ENCODE measurements at regions not wholly inside any gene's neighbourhood (a gene's known extent, or its start where the extent isn't known, plus 50 kb on each side); places are given as distances from the start of the nearest gene placed in this dataset.

- Mint-ChIP-seq H3K27ac (no peak overlapping the region), H3K36me3 (ENCODE audit: low read depth) (no peaks in the 10 kb centered on the region), H3K9me3 (ENCODE audit: insufficient read depth) (no peaks in the 10 kb centered on the region), H3K4me1 (ENCODE audit: low read depth) (peaks cover 7% of the 10 kb centered on the region), H3K27me3 (ENCODE audit: low read depth) (no peaks in the 10 kb centered on the region), H3K4me3 (no peak overlapping the region)
- ATAC-seq (no peak), DNase-seq (no peak)
- ChIA-PET POLR2A (no interaction called here), CTCF (no interaction called here)
These were observed 324.5 kb upstream of the RPS6KA3 start for GRCh38 chrX:20591246-20591645.

- ATAC-seq (no peak), DNase-seq (no peak)
- Mint-ChIP-seq H3K4me1 (ENCODE audit: low read depth) (no peaks in the 10 kb centered on the region), H3K27me3 (ENCODE audit: low read depth) (no peaks in the 10 kb centered on the region), H3K27ac (no peak overlapping the region), H3K4me3 (no peak overlapping the region), H3K9me3 (ENCODE audit: insufficient read depth) (no peaks in the 10 kb centered on the region), H3K36me3 (ENCODE audit: low read depth) (no peaks in the 10 kb centered on the region)
- ChIA-PET POLR2A (no interaction called here), CTCF (no interaction called here)
These were observed 319.1 kb upstream of the RPS6KA3 start for GRCh38 chrX:20585782-20586181.

DNA sequence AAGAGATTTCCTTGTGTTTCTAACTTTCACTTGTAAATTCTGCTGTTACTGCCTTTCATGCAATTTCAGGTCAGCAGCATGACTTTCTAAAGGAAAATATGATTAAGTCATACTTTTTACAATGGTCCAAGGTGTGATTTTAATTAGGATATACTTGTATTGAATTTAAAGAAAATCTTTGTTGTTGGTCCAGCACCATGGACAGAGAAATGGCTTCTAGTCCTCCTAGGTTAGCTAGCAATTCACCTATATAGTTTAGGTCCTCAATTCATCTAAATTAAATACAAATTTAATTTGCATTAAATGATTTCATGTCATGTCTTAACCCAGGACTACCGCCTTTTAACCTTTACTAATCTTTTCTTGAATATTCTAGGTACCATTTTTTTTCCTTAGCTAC, 304.9 kb upstream of the RPS6KA3 start:
- ChIA-PET CTCF (no interaction called here), POLR2A (no interaction called here)
- Mint-ChIP-seq H3K36me3 (ENCODE audit: low read depth) (no peaks in the 10 kb centered on the region), H3K4me1 (ENCODE audit: low read depth) (peaks cover 8% of the 10 kb centered on the region), H3K27ac (no peak overlapping the region), H3K4me3 (no peak overlapping the region), H3K9me3 (ENCODE audit: insufficient read depth) (no peaks in the 10 kb centered on the region), H3K27me3 (ENCODE audit: low read depth) (no peaks in the 10 kb centered on the region)
- no peak for DNase-seq
- ATAC-seq, result no peak

- ChIA-PET POLR2A (no interaction called here), CTCF (no interaction called here)
- no peak overlapping the region for H3K4me3 Mint-ChIP-seq
- no peaks in the 10 kb centered on the region for H3K36me3 Mint-ChIP-seq (ENCODE audit: low read depth)
- ATAC-seq (no peak), DNase-seq (no peak)
- H3K27ac Mint-ChIP-seq, result no peak overlapping the region
- H3K9me3 Mint-ChIP-seq (ENCODE audit: insufficient read depth), result no peaks in the 10 kb centered on the region
- H3K27me3 Mint-ChIP-seq (ENCODE audit: low read depth), result no peaks in the 10 kb centered on the region
- peaks cover 8% of the 10 kb centered on the region for H3K4me1 Mint-ChIP-seq (ENCODE audit: low read depth)
These were observed 300.4 kb upstream of the RPS6KA3 start for GRCh38 chrX:20567108-20567507.

DNA sequence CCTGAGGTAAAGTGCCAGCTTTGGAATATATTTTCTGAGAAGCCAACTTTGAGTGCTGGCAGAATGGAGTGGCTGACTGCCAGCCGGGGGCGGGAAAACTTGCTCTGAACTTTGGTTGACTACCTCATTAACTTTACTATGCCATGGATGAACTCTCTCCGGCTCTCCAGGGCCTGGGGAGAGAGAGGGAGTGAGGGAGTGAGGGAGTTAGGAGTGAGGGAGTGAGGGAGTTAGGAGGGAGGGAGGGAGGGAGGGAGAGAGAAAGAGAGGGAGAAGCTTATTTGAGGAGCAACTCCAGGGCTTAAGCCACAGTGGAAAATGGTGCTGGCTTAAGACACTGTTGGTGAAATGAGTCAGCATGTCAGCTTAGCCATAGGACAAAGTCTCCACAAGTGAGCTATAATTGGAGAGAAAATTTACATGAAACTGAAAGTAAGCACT, 280.9 kb upstream of the RPS6KA3 start:
- Mint-ChIP-seq H3K27ac (no peak overlapping the region), H3K9me3 (ENCODE audit: insufficient read depth) (no peaks in the 10 kb centered on the region), H3K27me3 (ENCODE audit: low read depth) (no peaks in the 10 kb centered on the region), H3K4me1 (ENCODE audit: low read depth) (peaks cover 1% of the 10 kb centered on the region), H3K4me3 (no peak overlapping the region), H3K36me3 (ENCODE audit: low read depth) (no peaks in the 10 kb centered on the region)
- ChIA-PET POLR2A (no interaction called here), CTCF (interaction anchor here (0.7 to 0.8 kb wide), 2 partner anchors 18 to 300 kb away, joined by 3 read pairs; no protein-coding TSS in a partner anchor)
- ATAC-seq, result no peak
- no peak for DNase-seq

DNA sequence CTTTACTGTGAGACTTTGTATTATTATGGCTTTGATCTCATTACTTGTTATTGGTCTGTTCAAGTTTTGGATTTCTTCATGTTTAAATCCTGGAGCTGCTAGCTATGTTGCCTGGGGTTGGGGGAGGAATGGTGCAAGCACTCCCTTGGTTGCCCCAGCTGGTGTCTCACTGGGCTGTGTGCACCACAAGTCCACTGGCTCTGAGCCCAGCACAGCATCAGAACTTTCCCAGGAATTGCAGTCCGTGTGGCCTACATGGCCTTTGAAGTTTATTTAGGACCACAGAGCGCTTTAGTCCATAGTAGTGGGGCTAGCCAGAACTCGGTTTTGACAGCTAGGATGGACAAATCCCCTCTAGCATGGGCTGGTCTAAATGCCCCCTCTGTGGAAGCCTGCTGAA, 278.8 kb upstream of the RPS6KA3 start:
- no peaks in the 10 kb centered on the region for H3K27me3 Mint-ChIP-seq (ENCODE audit: low read depth)
- H3K9me3 Mint-ChIP-seq (ENCODE audit: insufficient read depth), result peaks cover 6% of the 10 kb centered on the region
- ATAC-seq (no peak), DNase-seq (no peak)
- no peak overlapping the region for H3K27ac Mint-ChIP-seq
- POLR2A ChIA-PET, result no interaction called here
- no peak overlapping the region for H3K4me3 Mint-ChIP-seq
- CTCF ChIA-PET, result no interaction called here
- no peaks in the 10 kb centered on the region for H3K36me3 Mint-ChIP-seq (ENCODE audit: low read depth)
- peaks cover 1% of the 10 kb centered on the region for H3K4me1 Mint-ChIP-seq (ENCODE audit: low read depth)

- no peaks in the 10 kb centered on the region for H3K27me3 Mint-ChIP-seq (ENCODE audit: low read depth)
- no peaks in the 10 kb centered on the region for H3K36me3 Mint-ChIP-seq (ENCODE audit: low read depth)
- H3K27ac Mint-ChIP-seq, result no peak overlapping the region
- peaks cover 6% of the 10 kb centered on the region for H3K9me3 Mint-ChIP-seq (ENCODE audit: insufficient read depth)
- CTCF ChIA-PET, result no interaction called here
- POLR2A ChIA-PET, result no interaction called here
- DNase-seq, result no peak
- no peaks in the 10 kb centered on the region for H3K4me1 Mint-ChIP-seq (ENCODE audit: low read depth)
- ATAC-seq, result no peak
- H3K4me3 Mint-ChIP-seq, result no peak overlapping the region
These were observed 275.4 kb upstream of the RPS6KA3 start for GRCh38 chrX:20542072-20542471.

DNA sequence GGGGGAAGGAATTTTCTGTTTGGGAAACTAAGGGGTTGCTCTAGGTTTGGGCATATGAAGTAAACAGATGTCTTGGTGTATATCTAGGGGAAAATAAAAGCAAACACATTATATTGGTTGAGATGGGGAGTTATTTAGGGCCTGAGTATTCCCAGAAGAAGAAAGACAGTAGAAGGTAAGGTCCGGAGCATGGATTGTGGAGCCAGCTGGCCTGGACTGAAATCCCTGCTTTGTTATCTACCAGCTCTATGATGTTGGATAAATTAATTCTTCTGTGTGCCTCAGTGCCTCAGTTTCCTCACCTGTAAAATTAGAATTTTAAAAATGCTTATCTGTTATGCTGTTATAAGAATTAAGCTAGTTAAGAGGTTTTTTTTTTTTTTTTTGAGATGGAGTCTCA, 272.3 kb upstream of the RPS6KA3 start:
- Mint-ChIP-seq H3K27ac (no peak overlapping the region), H3K27me3 (ENCODE audit: low read depth) (peaks cover 10% of the 10 kb centered on the region), H3K9me3 (ENCODE audit: insufficient read depth) (peaks cover 6% of the 10 kb centered on the region), H3K4me3 (no peak overlapping the region), H3K36me3 (ENCODE audit: low read depth) (no peaks in the 10 kb centered on the region), H3K4me1 (ENCODE audit: low read depth) (no peaks in the 10 kb centered on the region)
- DNase-seq, result no peak
- no peak for ATAC-seq
- ChIA-PET POLR2A (no interaction called here), CTCF (interaction anchor here (1.1 kb wide), 1 partner anchor 9 kb away, joined by 4 read pairs; no protein-coding TSS in a partner anchor)

DNA sequence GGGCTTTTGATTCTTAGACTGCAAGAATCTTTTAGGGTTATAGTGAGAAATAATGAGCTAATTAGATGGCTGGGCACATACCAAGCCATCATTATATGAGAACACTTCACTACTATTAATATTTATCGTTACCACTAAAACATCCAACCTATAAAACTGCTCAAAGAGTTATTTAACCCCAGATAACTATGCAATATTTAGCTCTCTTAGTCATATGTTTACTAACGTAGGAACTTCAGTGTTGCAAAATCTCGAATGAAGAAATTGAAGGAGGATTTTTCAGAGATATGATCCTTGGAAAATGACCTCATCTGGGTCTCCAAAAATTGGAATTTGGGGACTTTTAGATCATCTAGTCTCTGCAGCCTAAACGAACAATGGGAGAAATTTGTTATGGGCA, 265.0 kb upstream of the RPS6KA3 start:
- peaks cover 6% of the 10 kb centered on the region for H3K4me1 Mint-ChIP-seq (ENCODE audit: low read depth)

DNA sequence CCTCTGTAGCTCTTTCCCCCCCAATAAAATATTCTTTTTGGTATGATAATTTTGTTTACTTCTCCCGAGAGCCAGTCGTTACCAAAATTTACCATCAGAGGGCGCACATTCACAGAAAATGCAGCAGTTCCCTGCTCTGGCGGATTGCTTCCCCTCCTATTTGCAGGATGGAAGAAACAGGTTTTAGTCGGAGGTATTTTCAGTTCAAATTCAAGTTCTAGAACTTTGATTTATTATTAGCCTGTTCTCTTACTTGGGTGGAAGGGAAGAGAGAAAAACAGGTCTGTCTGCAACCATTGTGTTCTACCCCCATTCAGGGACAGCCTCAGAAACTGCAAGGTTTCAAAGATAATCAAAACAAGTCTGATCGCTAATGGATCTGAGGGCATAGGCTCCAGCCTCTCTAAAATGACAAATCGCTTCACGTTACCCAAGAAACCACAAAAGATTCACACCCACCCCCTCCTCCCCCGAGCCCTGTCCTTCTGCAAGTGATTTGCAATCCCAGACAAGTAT, 263.8 kb upstream of the RPS6KA3 start:
- H3K4me1 Mint-ChIP-seq (ENCODE audit: low read depth), result peaks cover 6% of the 10 kb centered on the region
- no peaks in the 10 kb centered on the region for H3K36me3 Mint-ChIP-seq (ENCODE audit: low read depth)
- no peak overlapping the region for H3K4me3 Mint-ChIP-seq
- no peaks in the 10 kb centered on the region for H3K9me3 Mint-ChIP-seq (ENCODE audit: insufficient read depth)
- peaks cover 34% of the 10 kb centered on the region for H3K27me3 Mint-ChIP-seq (ENCODE audit: low read depth)
- DNase-seq (peak; percentile 71), ATAC-seq (no peak)
- no peak overlapping the region for H3K27ac Mint-ChIP-seq
- ChIA-PET POLR2A (no interaction called here), CTCF (interaction anchor here (0.7 to 4.1 kb wide), 19 partner anchors 8 to 1309 kb away, joined by 3 to 31 read pairs (median 4); partner anchors contain the start of gene MBTPS2)

More for the DNA sequence above, 265.0 kb upstream of the RPS6KA3 start:
- H3K27me3 Mint-ChIP-seq (ENCODE audit: low read depth), result peaks cover 37% of the 10 kb centered on the region
- no peak overlapping the region for H3K4me3 Mint-ChIP-seq
- no peak overlapping the region for H3K27ac Mint-ChIP-seq
- DNase-seq, result no peak
- no peak for ATAC-seq
- ChIA-PET POLR2A (no interaction called here), CTCF (interaction anchor here (1.1 to 3.3 kb wide), 2 partner anchors 10 to 948 kb away, joined by 3 to 31 read pairs; no protein-coding TSS in a partner anchor)
- H3K9me3 Mint-ChIP-seq (ENCODE audit: insufficient read depth), result no peaks in the 10 kb centered on the region
- H3K36me3 Mint-ChIP-seq (ENCODE audit: low read depth), result no peaks in the 10 kb centered on the region

DNA sequence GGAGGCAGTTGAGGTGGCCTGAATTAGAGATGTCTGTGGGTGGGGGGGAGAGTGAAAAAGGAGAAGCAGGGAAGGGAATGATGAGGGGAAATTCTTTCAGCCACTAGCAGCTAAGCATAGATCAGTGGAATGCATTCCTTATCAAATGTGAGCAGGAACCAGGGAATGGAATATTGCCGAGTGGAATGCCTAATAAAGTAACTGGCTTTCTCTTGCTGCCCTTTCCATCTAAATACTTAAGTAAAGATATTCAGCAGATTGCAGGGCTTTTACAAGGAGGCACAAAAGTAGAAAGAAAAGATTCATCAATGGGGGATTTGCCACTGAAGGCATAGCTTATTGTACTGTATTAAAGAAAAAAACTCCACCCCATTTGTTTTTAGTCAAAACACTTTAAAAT, 263.0 kb upstream of the RPS6KA3 start:
- peaks cover 34% of the 10 kb centered on the region for H3K27me3 Mint-ChIP-seq (ENCODE audit: low read depth)
- H3K9me3 Mint-ChIP-seq (ENCODE audit: insufficient read depth), result no peaks in the 10 kb centered on the region
- DNase-seq, result no peak
- CTCF ChIA-PET, result interaction anchor here (0.7 to 4.1 kb wide), 18 partner anchors 9 to 1309 kb away, joined by 3 to 31 read pairs (median 4); partner anchors contain the start of gene MBTPS2
- POLR2A ChIA-PET, result no interaction called here
- peaks cover 6% of the 10 kb centered on the region for H3K4me1 Mint-ChIP-seq (ENCODE audit: low read depth)
- no peaks in the 10 kb centered on the region for H3K36me3 Mint-ChIP-seq (ENCODE audit: low read depth)
- no peak overlapping the region for H3K27ac Mint-ChIP-seq
- no peak overlapping the region for H3K4me3 Mint-ChIP-seq
- ATAC-seq, result no peak

DNA sequence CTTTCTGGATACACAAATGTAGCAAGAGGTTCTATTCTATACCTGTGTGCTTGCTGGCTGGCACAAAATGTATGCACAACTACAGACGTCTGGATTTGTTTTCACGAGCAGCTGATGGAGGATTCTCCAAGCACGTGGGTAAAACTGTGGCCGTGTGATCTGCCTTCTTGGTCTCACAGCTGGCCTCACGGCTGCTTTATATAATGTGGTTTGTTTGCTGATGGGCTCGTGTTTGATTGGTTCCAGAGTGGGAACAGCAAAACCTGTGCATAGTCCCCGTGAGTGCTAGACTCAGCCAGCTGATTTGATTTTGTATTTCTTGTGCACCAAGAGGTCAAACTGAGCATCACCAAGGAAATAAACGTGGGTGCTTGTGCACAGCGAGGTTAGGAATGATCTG, 262.6 kb upstream of the RPS6KA3 start:
- DNase-seq, result no peak
- Mint-ChIP-seq H3K4me3 (no peak overlapping the region), H3K9me3 (ENCODE audit: insufficient read depth) (no peaks in the 10 kb centered on the region), H3K27ac (no peak overlapping the region), H3K36me3 (ENCODE audit: low read depth) (no peaks in the 10 kb centered on the region), H3K27me3 (ENCODE audit: low read depth) (peaks cover 30% of the 10 kb centered on the region), H3K4me1 (ENCODE audit: low read depth) (peaks cover 8% of the 10 kb centered on the region)
- CTCF ChIA-PET, result interaction anchor here (1.6 to 4.1 kb wide), 4 partner anchors 13 to 950 kb away, joined by 4 to 31 read pairs (median 16); no protein-coding TSS in a partner anchor
- ATAC-seq, result no peak
- POLR2A ChIA-PET, result no interaction called here

- ATAC-seq (no peak), DNase-seq (no peak)
- POLR2A ChIA-PET, result no interaction called here
- H3K27me3 Mint-ChIP-seq (ENCODE audit: low read depth), result peaks cover 17% of the 10 kb centered on the region
- H3K4me3 Mint-ChIP-seq, result no peak overlapping the region
- peaks cover 20% of the 10 kb centered on the region for H3K4me1 Mint-ChIP-seq (ENCODE audit: low read depth)
- H3K27ac Mint-ChIP-seq, result no peak overlapping the region
- CTCF ChIA-PET, result interaction anchor here (1.0 to 4.1 kb wide), 6 partner anchors 11 to 1219 kb away, joined by 3 to 26 read pairs (median 4); no protein-coding TSS in a partner anchor
- no peaks in the 10 kb centered on the region for H3K9me3 Mint-ChIP-seq (ENCODE audit: insufficient read depth)
- H3K36me3 Mint-ChIP-seq (ENCODE audit: low read depth), result no peaks in the 10 kb centered on the region
These were observed 260.9 kb upstream of the RPS6KA3 start for GRCh38 chrX:20527558-20528011.

Data from activated CD8-positive, alpha-beta T cell treated with anti-CD3 and anti-CD28 coated beads, Interleukin-2, amount 10 ng/mL, durations not matched to agents 7 days and 5 days (primary cell).